AG08396 (cell line): ENCODE measurements at regions not wholly inside any gene's neighbourhood (a gene's known extent, or its start where the extent isn't known, plus 50 kb on each side); places are given as distances from the start of the nearest gene placed in this dataset.
"Not testable (repeated sequence)": the region's sequence is repeated elsewhere in the genome, so short reads cannot be mapped to it uniquely, and the experiment has no call there.

Source experiments
- DNase-seq: peaks from one replicate; pipeline ENCODE4 v3.0.0; 2012; ENCODE audit warnings: low spot score, mixed read lengths

- no peak for DNase-seq
These were observed 74.0 kb downstream of the MAB21L3 start for GRCh38 chr1:116185161-116185701.

- no peak for DNase-seq
These were observed 78.3 kb downstream of the MAB21L3 start for GRCh38 chr1:116189481-116189880.

GRCh38 chr1:116191294-116191693 lies 80.1 kb downstream of the MAB21L3 start:
- no peak for DNase-seq

DNA sequence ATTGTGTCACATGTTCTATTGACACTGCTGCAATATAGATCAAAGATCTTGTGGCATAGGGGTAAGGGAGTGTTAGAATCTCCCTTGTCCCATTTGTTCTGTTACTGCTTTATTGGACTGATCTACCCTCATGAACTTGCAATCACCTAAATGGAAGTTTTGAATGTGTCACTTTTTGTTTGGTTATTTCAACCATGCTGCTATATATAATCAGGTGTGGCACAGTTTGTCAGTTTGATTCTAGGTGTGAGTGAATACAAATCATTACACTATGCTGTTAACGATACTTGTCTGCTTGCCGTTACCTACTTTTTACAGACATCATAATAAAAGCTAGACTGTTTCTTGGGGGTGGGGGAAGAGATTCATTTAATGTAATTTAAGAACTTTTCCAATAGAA lies 82.6 kb downstream of the MAB21L3 start:
- no peak for DNase-seq

DNA sequence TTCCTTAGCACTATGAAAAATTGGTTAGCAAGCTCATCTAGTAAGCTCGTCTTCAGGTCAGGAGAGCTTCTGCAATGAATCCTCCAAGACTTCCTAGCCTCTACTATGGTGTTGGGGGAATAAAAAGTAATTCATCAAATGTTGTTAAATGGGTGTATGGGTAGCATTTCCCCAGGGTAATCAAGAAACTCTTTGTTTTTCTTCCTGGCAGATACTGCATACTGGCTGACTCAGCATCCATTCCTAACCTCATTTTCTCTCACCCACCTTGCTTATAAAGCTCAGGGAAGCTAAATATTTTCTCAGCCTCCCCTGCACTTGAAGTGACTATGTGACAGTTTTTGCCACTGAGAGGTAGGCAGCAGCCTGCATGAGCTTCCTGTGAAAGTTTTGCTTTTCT lies 83.4 kb downstream of the MAB21L3 start:
- no peak for DNase-seq

- no peak for DNase-seq
These were observed 84.1 kb downstream of the MAB21L3 start for GRCh38 chr1:116195077-116195868.

DNA sequence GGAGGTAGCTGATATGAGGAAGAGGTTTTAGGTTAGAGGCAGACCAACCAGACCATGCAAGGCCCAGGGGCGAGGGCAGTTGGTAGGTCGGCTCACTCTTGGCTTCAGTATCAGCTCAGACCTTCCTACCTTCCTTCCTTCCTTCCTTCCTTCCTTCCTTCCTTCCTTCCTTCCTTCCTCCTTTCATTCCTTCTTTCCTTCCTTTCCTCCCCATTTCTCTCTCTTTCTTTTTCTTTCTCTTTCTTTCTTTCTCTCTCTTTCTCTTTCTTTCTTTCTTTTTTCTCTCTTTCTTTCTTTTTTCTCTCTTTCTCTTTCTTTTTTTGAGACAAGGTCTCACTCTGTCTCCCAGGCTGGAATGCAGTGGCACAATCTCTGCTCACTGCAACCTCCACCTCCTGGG lies 89.1 kb downstream of the MAB21L3 start:
- not testable (repeated sequence) for DNase-seq

DNA sequence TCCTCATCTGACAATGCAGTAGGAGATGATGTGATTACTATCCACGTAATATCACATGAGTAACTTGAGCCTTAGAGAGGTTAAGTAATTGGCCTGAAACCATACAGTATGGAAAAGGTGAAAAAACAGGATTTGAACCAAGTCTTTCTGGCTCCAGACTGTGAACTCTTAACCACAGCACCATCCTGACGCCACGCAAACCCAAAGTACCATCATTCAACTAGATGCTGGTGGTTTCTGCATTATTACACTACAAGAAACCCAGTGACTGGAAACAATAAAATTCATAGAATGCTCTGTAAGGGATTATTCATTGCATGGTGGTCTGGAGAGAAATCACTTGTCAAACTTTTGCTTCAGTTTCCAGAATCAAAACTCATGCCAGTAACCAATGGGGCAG lies 90.7 kb downstream of the MAB21L3 start:
- no peak for DNase-seq

DNA sequence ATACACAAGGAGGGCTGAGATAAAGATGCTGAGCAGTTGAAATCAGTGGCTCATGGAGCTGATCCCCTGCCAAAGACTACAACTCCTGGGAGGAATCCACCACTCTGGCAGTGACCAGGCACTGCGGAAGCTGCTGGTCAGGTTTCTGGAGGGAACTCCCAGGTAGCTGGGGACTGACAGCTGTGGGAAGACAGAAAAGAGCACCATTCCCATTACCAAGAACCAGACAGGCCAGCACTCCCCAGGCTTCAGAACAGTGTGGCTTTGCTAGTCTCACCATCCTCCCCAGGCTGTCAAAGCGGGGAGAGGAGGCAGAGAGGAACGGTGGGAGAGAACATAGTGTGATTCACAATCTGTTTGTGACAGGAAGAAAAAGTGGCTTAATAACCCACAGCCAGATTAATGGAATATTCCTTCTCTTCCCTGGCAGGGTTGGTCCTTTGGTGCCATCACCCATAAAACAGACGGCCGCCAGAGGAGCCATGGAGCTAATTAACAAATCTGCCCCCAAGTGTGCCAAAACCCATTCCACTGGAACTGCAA lies 92.1 kb downstream of the MAB21L3 start:
- DNase-seq: no peak

DNA sequence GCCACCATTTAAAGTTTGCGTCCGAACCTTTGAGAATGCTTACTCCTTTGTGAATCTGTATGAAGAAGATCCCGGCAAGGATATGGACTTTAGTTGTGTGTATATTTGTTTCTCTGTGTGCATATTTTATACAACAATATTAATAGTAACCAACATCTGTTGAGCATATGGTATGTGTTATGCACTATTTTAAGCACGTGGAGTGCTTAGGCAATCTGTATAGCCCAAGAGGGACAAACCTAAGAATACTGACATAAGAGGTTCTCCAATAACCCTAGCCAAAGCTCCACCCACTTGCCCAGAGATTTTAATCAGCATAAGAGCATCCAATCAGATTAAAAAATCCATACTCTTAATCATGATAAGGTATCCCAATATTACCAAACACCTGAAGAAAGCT lies 92.7 kb downstream of the MAB21L3 start:
- no peak for DNase-seq

- no peak for DNase-seq
These were observed 94.9 kb downstream of the MAB21L3 start for GRCh38 chr1:116205941-116206679.

GRCh38 chr1:116207126-116207735 lies 96.0 kb downstream of the MAB21L3 start:
- DNase-seq: no peak

- DNase-seq: no peak
These were observed 96.9 kb downstream of the MAB21L3 start for GRCh38 chr1:116208136-116208535.

DNA sequence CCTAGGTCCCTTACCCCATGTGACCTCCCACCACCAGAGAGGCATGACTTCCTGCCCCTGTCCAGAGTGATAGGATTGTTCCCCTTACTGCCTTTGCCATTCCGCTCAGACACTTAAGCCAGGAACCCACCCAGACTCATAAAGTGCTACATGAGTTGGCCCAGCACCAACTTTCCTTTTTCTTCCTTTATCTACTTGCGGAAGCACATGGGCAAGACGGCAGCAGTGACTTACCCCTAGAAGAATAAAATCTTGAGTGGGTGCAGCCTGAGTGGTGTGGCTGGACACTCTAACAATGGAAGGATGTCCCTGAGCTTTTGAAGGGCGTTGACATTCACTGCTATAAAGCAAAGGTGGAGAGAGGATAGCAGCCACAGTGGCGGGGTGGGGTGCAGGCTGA lies 100.1 kb downstream of the MAB21L3 start:
- DNase-seq: no peak

- no peak for DNase-seq
These were observed 107.7 kb downstream of the MAB21L3 start for GRCh38 chr1:116218922-116219321.

GRCh38 chr1:116219651-116220434 lies 108.6 kb downstream of the MAB21L3 start:
- DNase-seq: no peak

- no peak for DNase-seq
These were observed 112.9 kb downstream of the MAB21L3 start for GRCh38 chr1:116224111-116224510.

GRCh38 chr1:116224561-116224960 lies 113.4 kb downstream of the MAB21L3 start:
- DNase-seq: no peak

DNA sequence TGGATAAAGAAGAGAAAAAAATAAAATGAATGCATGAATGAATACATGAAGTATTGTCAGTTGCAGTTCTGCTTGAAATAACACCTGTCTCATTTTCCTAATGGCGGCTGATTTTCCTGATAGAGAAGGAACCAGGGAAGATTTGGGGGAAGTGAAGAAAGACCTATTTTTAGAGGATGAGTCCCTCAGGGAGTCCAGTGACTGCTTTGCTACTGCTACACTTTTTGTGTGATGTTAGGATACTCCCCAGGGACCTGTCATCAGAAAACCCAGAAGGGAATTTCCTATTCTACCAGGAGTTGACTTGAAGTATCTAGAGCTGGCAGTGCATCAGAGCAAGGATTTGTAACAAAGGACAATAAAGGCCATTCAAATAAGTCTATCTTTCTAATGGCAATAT lies 114.8 kb downstream of the MAB21L3 start:
- no peak for DNase-seq

GRCh38 chr1:116228511-116228910 lies 117.3 kb downstream of the MAB21L3 start:
- no peak for DNase-seq

DNA sequence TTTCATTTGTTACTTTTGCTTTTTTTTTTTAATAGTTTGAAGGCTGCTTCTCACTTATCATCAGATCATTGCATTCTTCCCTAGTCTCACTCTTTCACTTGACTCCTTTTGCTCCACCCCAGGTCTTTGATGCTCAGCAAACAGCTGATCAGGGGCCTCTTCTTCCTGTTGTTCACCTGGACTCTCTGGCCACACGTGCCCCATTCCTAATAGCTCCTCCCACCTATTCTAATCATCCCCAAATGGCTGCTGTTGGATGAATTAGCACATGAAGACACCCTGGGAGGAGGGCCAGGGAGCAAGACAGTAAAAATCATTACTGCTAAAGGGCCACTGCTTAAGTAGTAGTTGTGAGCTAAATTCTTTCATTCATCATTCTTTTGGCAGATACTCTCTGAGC lies 119.5 kb downstream of the MAB21L3 start:
- no peak for DNase-seq

- DNase-seq: no peak
These were observed 120.6 kb downstream of the MAB21L3 start for GRCh38 chr1:116231752-116232151.
